ENCODE measurements at regions not wholly inside any gene's neighbourhood (a gene's known extent, or its start where the extent isn't known, plus 50 kb on each side); places are given as distances from the start of the nearest gene placed in this dataset.

GRCh38 chr16:65938083-65938482 is 428.4 kb upstream of the CDH5 start:
- no peaks in the 10 kb centered on the region for H3K23me2 ChIP-seq (ENCODE audit: low read depth, low read length)
- no peaks in the 10 kb centered on the region for H3K36me3 ChIP-seq (ENCODE audit: control insufficient read depth in 2 of 4, insufficient read depth in 4 of 4, low read length in 3 of 4)
- H3K79me1 ChIP-seq (ENCODE audit: low read depth, low read length): no peaks in the 10 kb centered on the region
- H2BK20ac ChIP-seq (ENCODE audit: low read length): no peak overlapping the region
- no peak overlapping the region for H3K56ac ChIP-seq (replicated peaks; ENCODE audit: insufficient read length, low read depth, low read length)
- no peak overlapping the region for H3K23ac ChIP-seq (ENCODE audit: insufficient read length)
- H2BK15ac ChIP-seq (ENCODE audit: low read length): no peak overlapping the region
- H3K4me1 ChIP-seq (replicated peaks in 1 of 4; ENCODE audit: control insufficient read depth in 3 of 4, insufficient read depth in 4 of 4, low read length in 3 of 4): no peaks in the 10 kb centered on the region
- H4K5ac ChIP-seq (ENCODE audit: insufficient read length, low read depth, low read length): no peak overlapping the region
- no peak overlapping the region for H4K91ac ChIP-seq (replicated peaks; ENCODE audit: insufficient read length, low read length)
- 85% methylated on average over 1 of the region's 1 CpG; no CpG with 5 or more reads in 1 of the 2 experiments for WGBS, 2 experiments (ENCODE audit: extremely low coverage in 1 of 2, insufficient coverage in 1 of 2, insufficient read length in 1 of 2, insufficient replicate concordance in 2 of 2, low coverage in 1 of 2, low lambda C conversion rate in 2 of 2, missing lambda C conversion rate in 1 of 2)
- no peaks in the 10 kb centered on the region for H4K20me1 ChIP-seq (replicated peaks in 1 of 2; ENCODE audit: control insufficient read depth in 1 of 2, insufficient read depth in 2 of 2, low read length in 2 of 2)
- no peak overlapping the region for H3K18ac ChIP-seq (ENCODE audit: extremely low read depth, low read length)
- H3K4ac ChIP-seq (replicated peaks; ENCODE audit: insufficient read length, low read depth, low read length): no peak overlapping the region
- H2AFZ ChIP-seq (ENCODE audit: low read length): no peak overlapping the region
- no peak overlapping the region for H3K4me3 ChIP-seq (ENCODE audit: extremely low read depth in 1 of 4, insufficient read depth in 2 of 4, low read depth in 3 of 4, low read length in 4 of 4)
- no peak overlapping the region for H4K8ac ChIP-seq (ENCODE audit: extremely low read depth, insufficient read depth, low read length)
- H2AK5ac ChIP-seq (ENCODE audit: low read depth, low read length): no peak overlapping the region
- H3K27me3 ChIP-seq (replicated peaks in 1 of 4; ENCODE audit: control insufficient read depth in 3 of 4, extremely low read depth in 1 of 4, insufficient read depth in 3 of 4, low read length in 3 of 4): no peaks in the 10 kb centered on the region
- ChIA-PET POLR2A (ENCODE audit: partially characterized antibody) (no interaction called here), CTCF (ENCODE audit: partially characterized antibody) (interaction anchor here (0.5 to 1.9 kb wide), 3 partner anchors 14 to 217 kb away, joined by 3 to 4 read pairs (median 4); no protein-coding TSS in a partner anchor)
- H3K4me2 ChIP-seq (ENCODE audit: insufficient read depth in 1 of 2, low read depth in 2 of 2, low read length in 2 of 2): no peak overlapping the region
- H3K14ac ChIP-seq (ENCODE audit: insufficient read length): no peak overlapping the region
- FAIRE-seq: no peak
- no peak overlapping the region for H2BK12ac ChIP-seq (ENCODE audit: low read depth, low read length)
- H3K27ac ChIP-seq (ENCODE audit: low read depth, low read length): no peak overlapping the region
- H3K9me3 ChIP-seq (ENCODE audit: insufficient read depth in 2 of 2, low read depth in 1 of 2, low read length in 1 of 2): no peaks in the 10 kb centered on the region
- no peak overlapping the region for H3K9ac ChIP-seq (replicated peaks in 1 of 4; ENCODE audit: extremely low read depth in 1 of 4, low read depth in 3 of 4, low read length in 3 of 4)
- no peak overlapping the region for H2BK120ac ChIP-seq (replicated peaks; ENCODE audit: low read depth, low read length)
- H2BK5ac ChIP-seq (ENCODE audit: low read depth, low read length): no peak overlapping the region
- H3K79me2 ChIP-seq (ENCODE audit: control insufficient read depth in 1 of 2, insufficient read depth in 2 of 2, low read length in 2 of 2): no peaks in the 10 kb centered on the region
- DNase-seq (ENCODE audit: low read depth in 1 of 2, low spot score in 2 of 2): no peak
- TF ChIP-seq HDAC6 (IDR thresholded peaks at IDR 0.05; ENCODE audit: low read depth, low read length): no peak
- no peak for TF ChIP-seq KDM1A (IDR thresholded peaks at IDR 0.05; ENCODE audit: borderline replicate concordance, low read length)
- no peak for TF ChIP-seq CREB1 (IDR thresholded peaks at IDR 0.05)
- TF ChIP-seq TCF12 (IDR thresholded peaks at IDR 0.05; ENCODE audit: low read depth, low read length): no peak
- TF ChIP-seq SP1 (IDR thresholded peaks at IDR 0.05; ENCODE audit: low read depth, low read length): no peak
- no peak for TF ChIP-seq ZNF274 (IDR thresholded peaks at IDR 0.05; ENCODE audit: borderline replicate concordance, extremely low read depth, low read length)
- TF ChIP-seq JUN (IDR thresholded peaks at IDR 0.05; ENCODE audit: low read depth, low read length): no peak
- no peak for TF ChIP-seq SIN3A (conservative IDR thresholded peaks at IDR 0.05 in 1 of 2, IDR thresholded peaks at IDR 0.05 in 1 of 2; ENCODE audit: low read depth in 1 of 2, low read length in 2 of 2)
- TF ChIP-seq E2F6 (IDR thresholded peaks at IDR 0.05): no peak
- no peak for TF ChIP-seq USF2 (IDR thresholded peaks at IDR 0.05; ENCODE audit: low read length)
- TF ChIP-seq CEBPB (IDR thresholded peaks at IDR 0.05; ENCODE audit: low read depth, low read length): no peak
- no peak for TF ChIP-seq FOSL1 (IDR thresholded peaks at IDR 0.05; ENCODE audit: insufficient read depth, low read depth, low read length)
- TF ChIP-seq TEAD4 (IDR thresholded peaks at IDR 0.05; ENCODE audit: low read depth, low read length): no peak
- TF ChIP-seq SIRT6 (IDR thresholded peaks at IDR 0.05; ENCODE audit: low read length): no peak

Data from H1 (cell line).